ENCODE measurements at regions not wholly inside any gene's neighbourhood (a gene's known extent, or its start where the extent isn't known, plus 50 kb on each side); places are given as distances from the start of the nearest gene placed in this dataset.

- TF ChIP-seq, protein P1, sequence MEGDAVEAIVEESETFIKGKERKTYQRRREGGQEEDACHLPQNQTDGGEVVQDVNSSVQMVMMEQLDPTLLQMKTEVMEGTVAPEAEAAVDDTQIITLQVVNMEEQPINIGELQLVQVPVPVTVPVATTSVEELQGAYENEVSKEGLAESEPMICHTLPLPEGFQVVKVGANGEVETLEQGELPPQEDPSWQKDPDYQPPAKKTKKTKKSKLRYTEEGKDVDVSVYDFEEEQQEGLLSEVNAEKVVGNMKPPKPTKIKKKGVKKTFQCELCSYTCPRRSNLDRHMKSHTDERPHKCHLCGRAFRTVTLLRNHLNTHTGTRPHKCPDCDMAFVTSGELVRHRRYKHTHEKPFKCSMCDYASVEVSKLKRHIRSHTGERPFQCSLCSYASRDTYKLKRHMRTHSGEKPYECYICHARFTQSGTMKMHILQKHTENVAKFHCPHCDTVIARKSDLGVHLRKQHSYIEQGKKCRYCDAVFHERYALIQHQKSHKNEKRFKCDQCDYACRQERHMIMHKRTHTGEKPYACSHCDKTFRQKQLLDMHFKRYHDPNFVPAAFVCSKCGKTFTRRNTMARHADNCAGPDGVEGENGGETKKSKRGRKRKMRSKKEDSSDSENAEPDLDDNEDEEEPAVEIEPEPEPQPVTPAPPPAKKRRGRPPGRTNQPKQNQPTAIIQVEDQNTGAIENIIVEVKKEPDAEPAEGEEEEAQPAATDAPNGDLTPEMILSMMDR (IDR thresholded peaks at IDR 0.05; ENCODE audit: borderline replicate concordance, extremely low read depth, low read length, poor library complexity, severe bottlenecking), result no peak
- TF ChIP-seq EZH2 (IDR thresholded peaks at IDR 0.05; ENCODE audit: borderline replicate concordance, low read depth, low read length, severe bottlenecking), result no peak
Observed at GRCh38 chr7:10315881-10316280, 657.8 kb upstream of the PHF14 start.
